HG02798 (cell line): ENCODE measurements at regions not wholly inside any gene's neighbourhood (a gene's known extent, or its start where the extent isn't known, plus 50 kb on each side); places are given as distances from the start of the nearest gene placed in this dataset.

ENCODE experiments used
- ATAC-seq: cut with Tn5 transposase; IDR thresholded peaks from one replicate; pipeline ENCODE4 v1.9.1; 2021; ENCODE audit warnings: mild to moderate bottlenecking; ENCODE audit not compliant: unreplicated experiment, poor library complexity

DNA sequence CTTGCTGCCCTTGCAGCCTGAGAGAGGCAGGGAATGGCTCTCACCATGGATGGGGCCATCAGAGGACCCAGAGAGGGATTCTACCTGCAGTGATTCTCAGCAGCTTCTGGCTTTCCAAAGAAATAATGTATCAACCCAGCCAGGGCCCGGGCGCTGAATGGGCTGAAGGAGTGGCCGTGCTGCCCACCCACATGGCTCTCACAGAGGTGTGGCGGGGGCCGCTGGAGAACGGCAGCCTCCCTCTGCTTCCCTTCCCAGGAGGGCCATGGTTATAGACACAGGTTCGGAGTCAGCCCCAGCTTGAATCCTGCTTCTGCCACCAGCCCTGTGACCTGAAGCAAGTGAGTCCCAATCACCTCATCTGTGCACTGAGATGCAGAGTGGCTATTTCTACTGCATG lies 82.7 kb downstream of the THAP12 start:
- no peak for ATAC-seq

GRCh38 chr11:76296731-76297542 lies 84.0 kb downstream of the THAP12 start:
- ATAC-seq = no peak

DNA sequence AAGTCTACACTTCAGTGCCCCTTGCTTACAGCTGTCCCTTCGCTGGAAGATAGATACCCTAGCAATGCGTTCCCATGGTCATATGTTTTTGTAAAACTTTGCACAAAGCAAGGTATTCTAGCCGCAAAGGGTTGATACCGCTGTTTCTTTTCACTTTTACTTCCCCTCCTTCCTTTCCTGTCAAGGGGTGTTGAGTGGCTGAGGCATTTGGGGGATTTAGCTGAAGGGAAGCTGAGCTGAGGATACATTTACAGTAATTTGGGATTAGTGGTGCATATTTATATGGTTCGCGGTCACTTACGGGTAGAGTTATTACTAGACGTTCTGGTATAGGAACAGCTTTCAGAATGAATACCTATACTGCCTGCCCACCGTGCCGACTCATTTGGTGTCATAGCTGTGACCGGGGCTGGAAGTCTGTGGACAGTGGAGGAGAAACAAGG lies 86.9 kb upstream of the WNT11 start:
- ATAC-seq = peak; percentile 59

DNA sequence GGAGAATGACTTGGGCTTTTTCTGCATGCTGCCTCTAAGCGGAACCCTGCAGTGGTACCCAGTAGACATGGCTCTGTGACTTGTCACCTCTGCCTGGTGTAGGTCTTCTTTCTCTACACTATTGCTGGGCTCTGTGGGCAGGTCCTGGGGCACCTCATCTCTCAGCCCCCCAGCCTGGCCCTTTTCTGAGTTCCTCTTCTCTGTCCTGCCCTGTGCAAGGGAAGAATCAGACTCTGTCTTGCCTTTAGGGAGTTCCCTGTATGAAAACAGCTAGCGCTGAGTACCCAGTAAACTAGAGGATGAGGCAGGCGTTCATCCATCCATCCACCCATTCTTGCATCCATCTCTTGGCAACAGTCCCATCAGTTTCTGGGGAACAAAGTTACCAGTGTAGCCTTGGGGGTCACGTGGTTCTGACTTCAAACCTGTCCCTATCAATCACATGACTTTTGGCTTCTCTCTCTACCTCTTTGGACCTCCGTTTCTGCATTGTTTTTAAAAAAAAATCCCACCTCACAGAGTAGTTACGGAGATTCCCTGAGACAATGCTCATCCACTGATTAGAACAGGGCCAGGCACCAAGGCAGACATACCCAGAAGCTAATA lies 86.4 kb upstream of the WNT11 start:
- no peak for ATAC-seq

- no peak for ATAC-seq
Measured at GRCh38 chr11:76291576-76292526, 85.5 kb upstream of the WNT11 start.

GRCh38 chr11:76288166-76288980 lies 82.1 kb upstream of the WNT11 start:
- ATAC-seq = no peak

GRCh38 chr11:76287227-76287626 lies 80.9 kb upstream of the WNT11 start:
- no peak for ATAC-seq

GRCh38 chr11:76285397-76286104 lies 79.2 kb upstream of the WNT11 start:
- ATAC-seq = no peak

GRCh38 chr11:76284161-76284560 lies 77.9 kb upstream of the WNT11 start:
- ATAC-seq = no peak

DNA sequence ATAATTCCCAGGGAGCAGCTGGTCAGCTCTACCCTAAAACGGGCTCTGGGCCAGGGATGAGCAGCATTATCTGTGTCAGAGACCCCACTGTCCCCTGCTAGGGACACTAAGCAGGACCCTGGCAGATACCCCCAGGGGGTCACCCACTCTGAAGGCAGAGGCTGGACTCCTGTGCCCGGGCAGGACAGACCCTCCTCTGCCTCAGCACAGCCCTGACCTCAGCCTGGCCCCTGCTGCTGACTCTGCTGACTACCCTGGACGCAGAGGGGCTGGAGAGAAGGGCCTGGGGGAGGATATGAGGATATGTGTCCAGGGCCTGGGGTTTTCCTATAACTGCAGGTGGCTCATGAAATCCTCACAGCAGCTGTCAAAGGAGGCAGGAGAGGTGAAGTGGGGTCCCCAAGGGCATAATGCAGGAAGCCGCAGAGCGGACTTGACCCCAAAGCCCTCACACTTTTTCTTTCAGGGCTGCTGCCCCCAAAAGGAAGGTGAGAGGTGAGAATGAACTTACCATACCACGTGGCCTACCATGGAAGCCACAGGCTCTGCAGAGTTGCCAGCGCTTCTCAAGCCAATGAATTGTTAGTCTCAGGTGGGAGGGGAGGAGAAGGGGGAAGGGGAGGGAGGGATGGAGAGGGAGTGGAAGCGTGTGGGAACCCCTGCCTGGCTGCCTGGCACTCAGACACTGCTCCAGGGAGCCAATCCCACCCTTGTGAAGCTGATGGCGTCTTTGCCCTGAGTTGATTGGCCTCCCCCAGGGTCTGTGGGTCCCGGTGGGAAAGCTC lies 76.7 kb upstream of the WNT11 start:
- no peak for ATAC-seq

GRCh38 chr11:76282172-76282571 lies 75.9 kb upstream of the WNT11 start:
- ATAC-seq = no peak

- ATAC-seq = no peak
Measured at GRCh38 chr11:76281558-76281906, 75.2 kb upstream of the WNT11 start.

GRCh38 chr11:76280882-76281557 lies 74.7 kb upstream of the WNT11 start:
- ATAC-seq = no peak

GRCh38 chr11:76280151-76280881 lies 74.0 kb upstream of the WNT11 start:
- no peak for ATAC-seq

DNA sequence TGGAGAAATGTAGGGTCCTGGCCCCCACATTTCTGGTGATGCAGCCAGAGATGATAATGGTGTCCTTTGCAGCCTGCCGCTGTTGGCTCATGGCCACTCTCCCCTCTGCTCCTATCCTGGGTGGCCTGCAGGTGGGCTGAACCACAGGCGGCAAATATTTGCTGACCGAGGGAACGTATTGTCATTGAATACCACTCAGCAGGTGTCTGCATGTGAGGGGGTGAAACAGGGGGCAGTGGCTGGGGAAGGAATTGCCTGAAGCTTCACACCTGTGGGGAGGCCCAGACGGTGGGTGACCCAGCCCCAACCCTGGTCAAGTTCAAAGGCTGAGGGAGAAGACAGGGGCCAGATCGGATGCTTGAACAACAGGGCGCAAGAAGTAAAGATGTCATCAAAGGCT lies 73.3 kb upstream of the WNT11 start:
- no peak for ATAC-seq

DNA sequence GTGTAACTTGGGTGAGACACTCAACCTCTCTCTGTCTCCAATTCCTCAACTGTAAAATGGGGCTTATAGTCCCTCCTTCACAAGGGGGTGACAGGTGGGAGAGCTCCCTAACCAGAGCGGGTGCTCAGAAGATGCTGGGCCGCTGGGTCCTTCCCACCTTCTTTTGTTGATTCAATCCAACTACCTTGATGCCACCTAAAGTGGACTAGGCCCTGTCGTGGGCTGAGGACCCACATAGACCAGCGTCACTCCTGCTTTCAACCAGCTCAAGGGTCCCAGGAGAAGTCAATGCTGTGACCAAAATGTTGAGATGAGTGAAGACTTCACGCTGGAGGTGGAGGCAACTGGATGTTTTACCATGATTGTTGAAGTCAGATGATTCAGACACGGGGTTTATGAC lies 72.7 kb upstream of the WNT11 start:
- no peak for ATAC-seq

DNA sequence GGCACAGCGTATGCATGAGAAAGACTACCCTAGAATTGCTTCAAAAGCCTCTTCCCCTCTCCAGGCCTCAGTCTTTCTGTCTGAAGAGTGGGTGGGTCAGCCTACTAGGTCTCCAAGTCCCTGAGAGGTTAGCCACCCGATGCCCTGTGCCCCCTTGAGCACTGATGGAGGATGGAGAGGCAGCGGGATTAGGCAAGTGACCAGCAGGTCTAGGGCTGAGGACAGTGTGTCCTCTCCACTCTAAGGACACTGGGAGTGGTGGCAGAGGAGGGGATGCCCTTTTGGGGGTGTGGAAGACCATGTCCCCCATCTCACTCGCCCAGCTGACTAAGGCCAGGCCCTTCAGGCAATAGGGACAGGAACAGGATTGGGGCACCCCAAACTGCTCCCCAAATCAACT lies 72.2 kb upstream of the WNT11 start:
- no peak for ATAC-seq
